Ascending aorta (tissue), 2 donors: ENCODE measurements at regions not wholly inside any gene's neighbourhood (a gene's known extent, or its start where the extent isn't known, plus 50 kb on each side); places are given as distances from the start of the nearest gene placed in this dataset.

ENCODE experiments used
- DNase-seq, 2 donors: peaks; one replicate each; pipeline ENCODE4 v3.0.0-alpha.2; 2019; ENCODE audit warnings: low spot score in 2 of 2
- H3K27ac ChIP-seq, 2 donors: fragments of 200-600 bp; sonication (generic); one replicate each; pipeline ENCODE4 v1.5.1; 2016 to 2017; ENCODE audit warnings: mild to moderate bottlenecking in 1 of 2
- H3K27me3 ChIP-seq: fragments of 200-600 bp; sonication (generic); one replicate; pipeline ENCODE4 v1.5.1; 2017
- H3K36me3 ChIP-seq, 2 donors: fragments of 200-600 bp; sonication (generic); one replicate each; pipeline ENCODE4 v1.5.1; 2016
- H3K4me1 ChIP-seq, 2 donors: fragments of 200-600 bp; sonication (generic); one replicate each; pipeline ENCODE4 v1.5.1; 2016 to 2017; ENCODE audit warnings: mild to moderate bottlenecking in 1 of 2
- H3K4me3 ChIP-seq, 2 donors: fragments of 200-600 bp; sonication (generic); one replicate each; pipeline ENCODE4 v1.5.1; 2016 to 2017; ENCODE audit warnings: mild to moderate bottlenecking in 1 of 2
- H3K9me3 ChIP-seq, 2 donors: fragments of 200-600 bp; sonication (generic); one replicate each; pipeline ENCODE4 v1.5.1; 2016
- CTCF ChIP-seq, 3 experiments: fragments of 200-600 bp in 2 of 3; fragments of 450-650 bp in 1 of 3; sonication (generic) in 2 of 3; IDR thresholded peaks; one replicate each; pipeline ENCODE4 v1.5.1; 2016 to 2019; ENCODE audit warnings: antibody characterized with exemption in 3 of 3, mild to moderate bottlenecking in 1 of 3, moderate library complexity in 1 of 3
- intact Hi-C: fragments of 100-400 bp; cut with DNase I; formaldehyde crosslinking; loops from one replicate; pipeline ENCODE4 v1.15.1; 2023

DNA sequence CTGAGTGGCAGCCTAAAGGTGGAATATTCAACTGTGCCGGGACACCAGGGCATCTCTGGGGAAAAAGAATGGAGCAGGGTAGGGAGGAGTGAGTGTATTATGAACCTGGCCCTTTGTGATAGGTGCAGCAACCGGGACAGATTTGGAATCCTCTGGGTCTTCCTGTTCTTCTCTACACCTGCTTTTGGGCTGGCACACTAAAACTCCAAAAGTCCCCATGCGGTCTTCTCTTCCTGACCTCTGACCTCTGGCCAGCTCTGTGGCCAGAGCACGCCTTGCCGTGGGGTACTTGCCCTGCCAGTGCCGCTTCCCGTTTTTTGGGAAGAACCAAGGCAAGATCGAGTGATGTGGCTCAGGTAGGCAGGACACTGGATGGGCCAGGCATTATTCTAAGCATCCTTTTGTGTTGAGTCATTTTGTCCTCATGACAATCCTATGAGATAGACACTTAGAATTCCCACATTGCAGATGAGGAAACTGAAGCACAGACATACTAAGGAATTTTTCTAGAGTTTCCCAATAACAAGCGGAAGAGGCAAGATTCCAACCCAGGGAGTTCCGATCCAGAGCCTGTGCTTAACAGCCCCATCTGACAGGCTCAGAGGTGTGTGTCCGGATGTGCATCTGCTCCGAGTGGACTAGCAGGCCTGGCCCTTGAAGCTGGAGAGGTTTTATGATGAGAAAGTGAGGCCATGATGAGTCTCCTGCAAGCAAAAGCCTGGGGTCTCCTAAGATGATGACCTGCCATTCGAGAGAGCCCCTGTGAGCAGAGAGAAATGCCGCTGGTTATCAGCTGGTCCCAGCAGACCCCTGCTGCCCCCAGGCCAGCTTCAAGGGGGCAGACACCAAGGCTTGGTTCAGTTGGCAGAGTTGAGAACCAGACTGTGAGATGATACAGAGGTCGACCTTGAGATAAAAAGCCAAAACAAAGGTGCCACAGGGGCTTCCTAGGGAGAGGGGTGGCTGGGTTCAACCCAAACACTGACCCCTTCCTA is 67.9 kb upstream of the ESRRB start:
- intact Hi-C loops, result no loop called here
- TF ChIP-seq CTCF (IDR thresholded peaks at IDR 0.05), result no peak
- no peaks in the 10 kb centered on the region for H3K36me3 ChIP-seq
- H3K27ac ChIP-seq, result no peak overlapping the region
- no peaks in the 10 kb centered on the region for H3K9me3 ChIP-seq
- H3K4me3 ChIP-seq, result no peak overlapping the region
- H3K27me3 ChIP-seq, result no peaks in the 10 kb centered on the region
- H3K4me1 ChIP-seq, result peaks cover 0 to 2% of the 10 kb centered on the region in 2 donors
- DNase-seq, result no peak

DNA sequence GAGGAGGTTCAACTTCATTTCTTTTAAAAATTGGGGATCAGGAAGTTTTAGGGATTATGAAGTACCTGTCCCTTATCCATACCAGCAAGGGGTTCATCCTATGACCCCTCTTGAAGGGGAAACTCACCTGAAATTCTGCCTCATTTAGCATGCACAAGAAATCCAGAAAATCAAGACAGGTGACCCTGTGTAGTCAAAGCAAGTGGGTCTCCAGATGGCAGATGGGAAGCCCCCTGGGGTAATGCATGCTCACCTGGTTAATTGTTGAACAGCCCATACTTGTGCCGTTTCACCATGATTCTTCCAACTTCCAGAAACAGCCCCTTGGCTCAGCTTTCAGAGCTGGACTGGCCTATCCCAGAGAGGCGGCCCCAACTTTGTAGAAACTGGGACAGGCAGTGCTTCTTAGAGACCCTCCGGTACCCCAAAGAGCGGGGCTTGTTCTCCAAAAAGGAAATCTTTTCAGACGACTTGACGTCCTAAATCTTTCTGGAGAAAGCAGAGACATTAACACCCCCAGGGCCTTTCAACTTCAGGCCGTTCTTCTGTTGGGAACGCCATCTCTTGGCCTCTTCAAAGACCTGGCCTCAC is 66.3 kb upstream of the ESRRB start:
- no peak overlapping the region for H3K27ac ChIP-seq
- no peaks in the 10 kb centered on the region for H3K9me3 ChIP-seq
- no peaks in the 10 kb centered on the region for H3K27me3 ChIP-seq
- intact Hi-C loops, result no loop called here
- H3K36me3 ChIP-seq, result no peaks in the 10 kb centered on the region
- H3K4me1 ChIP-seq, result peaks cover 0 to 2% of the 10 kb centered on the region in 2 donors
- no peak for DNase-seq
- no peak for TF ChIP-seq CTCF (IDR thresholded peaks at IDR 0.05)
- no peak overlapping the region for H3K4me3 ChIP-seq

DNA sequence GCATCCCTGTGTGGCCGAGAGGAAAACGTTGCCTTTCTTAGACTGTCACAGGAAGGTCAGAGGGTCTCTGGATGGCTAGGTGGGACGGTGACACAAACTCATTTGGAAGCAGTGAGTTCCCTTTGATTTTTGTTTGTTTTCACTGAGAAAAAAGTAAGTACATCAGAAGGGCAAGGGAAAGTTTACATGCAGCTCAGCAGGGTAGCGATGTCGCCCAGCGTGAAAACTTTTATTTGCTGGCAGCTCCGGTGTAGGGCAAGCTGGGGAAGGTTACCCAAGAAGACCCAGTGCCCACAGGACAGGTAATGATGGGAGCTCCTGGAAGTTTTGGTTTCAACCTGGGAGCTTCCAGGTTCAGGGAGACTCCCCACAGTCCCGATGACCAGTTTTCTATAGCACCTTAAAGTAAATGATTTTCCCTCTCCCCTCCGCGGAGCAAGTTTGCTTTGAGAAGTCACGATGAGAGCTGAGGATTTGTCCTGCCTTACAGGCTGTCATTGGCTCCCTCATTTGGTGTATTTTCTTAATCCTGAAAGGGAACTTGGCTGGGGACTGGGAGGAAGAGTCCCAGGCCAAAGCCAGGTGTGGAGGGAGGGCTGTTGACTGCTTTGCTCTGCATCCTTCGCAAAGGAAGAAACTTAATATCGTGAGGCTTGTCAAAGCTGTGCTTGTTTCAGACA is 64.7 kb upstream of the ESRRB start:
- no peak for TF ChIP-seq CTCF (IDR thresholded peaks at IDR 0.05)
- intact Hi-C loops, result no loop called here
- H3K4me1 ChIP-seq, result peaks cover 0 to 2% of the 10 kb centered on the region in 2 donors
- no peak overlapping the region for H3K4me3 ChIP-seq
- H3K27me3 ChIP-seq, result no peaks in the 10 kb centered on the region
- H3K36me3 ChIP-seq, result no peaks in the 10 kb centered on the region
- H3K27ac ChIP-seq, result no peak overlapping the region
- DNase-seq, result no peak
- no peaks in the 10 kb centered on the region for H3K9me3 ChIP-seq

GRCh38 chr14:76312821-76313220 is 63.1 kb upstream of the ESRRB start:
- Histone ChIP-seq H3K4me1 (peaks cover 0 to 2% of the 10 kb centered on the region in 2 donors), H3K27me3 (no peaks in the 10 kb centered on the region), H3K36me3 (no peaks in the 10 kb centered on the region), H3K4me3 (no peak overlapping the region), H3K9me3 (no peaks in the 10 kb centered on the region), H3K27ac (no peak overlapping the region)
- DNase-seq, result no peak
- intact Hi-C loops, result no loop called here
- TF ChIP-seq CTCF (IDR thresholded peaks at IDR 0.05), result no peak

DNA sequence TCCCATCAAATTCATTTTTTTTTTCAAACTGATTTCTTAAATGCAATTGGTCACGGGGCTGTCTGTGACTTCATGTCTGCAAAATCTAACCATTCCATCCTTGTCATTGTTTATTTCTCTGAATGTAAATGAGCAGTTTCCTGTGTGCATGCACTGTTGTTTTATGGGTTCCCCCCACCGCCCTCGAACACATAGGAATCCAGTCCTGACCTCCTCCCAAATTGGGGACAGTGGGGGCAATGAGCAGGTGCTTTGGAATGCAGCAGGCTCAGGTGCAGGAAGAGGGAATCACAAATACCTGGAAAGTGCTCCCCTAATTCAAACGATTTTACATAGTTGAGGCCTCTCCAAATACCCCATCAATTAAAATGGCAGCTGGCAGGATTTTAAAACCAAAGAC is 62.6 kb upstream of the ESRRB start:
- H3K4me3 ChIP-seq, result no peak overlapping the region
- peaks cover 0 to 2% of the 10 kb centered on the region in 2 donors for H3K4me1 ChIP-seq
- no peak for TF ChIP-seq CTCF (IDR thresholded peaks at IDR 0.05)
- intact Hi-C loops, result no loop called here
- H3K27me3 ChIP-seq, result no peaks in the 10 kb centered on the region
- H3K9me3 ChIP-seq, result no peaks in the 10 kb centered on the region
- no peaks in the 10 kb centered on the region for H3K36me3 ChIP-seq
- DNase-seq, result no peak
- no peak overlapping the region for H3K27ac ChIP-seq
